Cerebellar cortex (tissue), 1 donor: ENCODE measurements at regions not wholly inside any gene's neighbourhood (a gene's known extent, or its start where the extent isn't known, plus 50 kb on each side); places are given as distances from the start of the nearest gene placed in this dataset.
A peak's percentile ranks its signal among the peaks of the same experiment; 100 is the strongest.

Experiments used
- DNase-seq: peaks from one replicate; pipeline ENCODE4 v3.0.0-alpha.2; 2015; ENCODE audit warnings: low spot score

DNA sequence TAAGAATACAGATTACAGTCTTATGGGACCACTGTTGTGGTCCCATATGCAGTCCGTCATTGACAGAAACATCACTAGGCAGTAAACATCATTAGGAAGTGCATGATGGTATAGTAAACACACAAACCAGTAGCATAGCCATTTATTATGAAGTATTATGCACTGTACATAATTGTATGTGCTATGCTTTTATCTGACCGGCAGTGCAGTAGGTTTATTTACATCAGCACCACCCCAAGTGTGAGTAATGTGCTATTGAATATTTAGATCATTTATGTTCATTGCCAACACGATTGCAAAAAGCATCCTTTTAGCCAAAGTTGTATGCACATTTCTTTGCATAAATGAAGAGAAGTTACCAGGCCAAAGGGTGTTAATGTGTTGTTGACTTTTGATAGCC is 531.6 kb upstream of the TBX3 start:
- DNase-seq: no peak

DNA sequence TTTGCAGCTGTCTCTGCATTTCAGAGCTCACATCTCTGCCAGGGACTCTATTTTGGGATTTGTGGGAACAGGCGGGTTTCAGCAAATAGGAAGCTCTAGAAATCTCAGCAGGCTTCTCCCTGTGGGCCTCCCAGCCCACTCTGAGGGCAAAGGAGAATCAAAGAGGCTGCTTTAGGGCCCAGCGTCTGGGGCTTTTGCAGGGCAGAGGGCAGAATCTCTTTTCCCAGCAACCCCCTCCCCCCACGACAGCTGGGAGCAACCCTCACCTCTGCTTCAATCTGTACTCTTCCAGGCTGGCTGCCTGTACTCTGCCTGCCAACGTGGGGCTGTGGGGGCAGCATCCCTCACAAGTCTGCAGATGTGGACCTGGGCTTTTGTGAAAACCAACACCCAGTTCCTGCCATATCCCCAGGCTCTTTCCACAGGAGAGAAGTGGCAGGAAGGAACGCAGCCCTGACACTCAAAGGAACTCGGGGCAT is 529.6 kb upstream of the TBX3 start:
- no peak for DNase-seq

- DNase-seq: no peak
Observed at GRCh38 chr12:115213118-115213517, 529.1 kb upstream of the TBX3 start.

GRCh38 chr12:115212356-115212755 is 528.4 kb upstream of the TBX3 start:
- no peak for DNase-seq

DNA sequence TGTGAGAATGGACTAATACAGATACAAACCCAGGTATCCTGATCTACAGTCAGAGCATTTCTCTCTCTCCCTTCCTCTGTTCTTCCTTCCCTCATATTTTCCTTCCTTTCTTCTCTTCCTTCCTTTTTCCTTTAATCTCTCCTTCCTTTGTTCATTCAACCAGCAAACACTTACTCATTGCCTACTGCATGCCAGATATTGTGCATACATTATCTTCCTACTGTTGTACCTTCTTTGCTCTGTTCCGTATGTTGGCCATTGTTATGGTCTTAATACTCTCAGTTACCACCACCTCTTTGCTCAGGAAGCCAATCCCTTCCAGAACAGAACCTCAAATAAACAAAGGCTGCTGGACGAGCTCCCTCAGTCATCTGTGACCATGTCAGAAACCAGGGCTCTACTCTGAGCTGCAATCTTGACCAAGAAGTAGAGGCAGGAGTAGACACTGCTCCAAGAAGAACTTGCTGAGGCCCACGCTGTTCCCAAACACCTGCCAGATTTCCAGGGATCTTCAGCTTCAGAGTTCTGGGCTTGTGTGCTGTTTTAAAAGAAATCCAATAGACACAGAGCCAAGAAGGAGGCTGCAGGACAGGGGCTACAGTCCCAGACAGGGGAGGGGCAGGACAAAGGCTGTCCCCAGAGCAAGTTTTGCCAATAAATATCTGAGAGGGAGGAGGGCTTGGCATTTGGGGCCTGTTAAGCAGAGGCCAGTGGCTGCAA is 526.7 kb upstream of the TBX3 start:
- peak; percentile 2 for DNase-seq

GRCh38 chr12:115209230-115209629 is 525.3 kb upstream of the TBX3 start:
- DNase-seq: peak; percentile 4

- no peak for DNase-seq
Observed at GRCh38 chr12:115208098-115208497, 524.1 kb upstream of the TBX3 start.

- no peak for DNase-seq
Observed at GRCh38 chr12:115207216-115207915, 523.4 kb upstream of the TBX3 start.

DNA sequence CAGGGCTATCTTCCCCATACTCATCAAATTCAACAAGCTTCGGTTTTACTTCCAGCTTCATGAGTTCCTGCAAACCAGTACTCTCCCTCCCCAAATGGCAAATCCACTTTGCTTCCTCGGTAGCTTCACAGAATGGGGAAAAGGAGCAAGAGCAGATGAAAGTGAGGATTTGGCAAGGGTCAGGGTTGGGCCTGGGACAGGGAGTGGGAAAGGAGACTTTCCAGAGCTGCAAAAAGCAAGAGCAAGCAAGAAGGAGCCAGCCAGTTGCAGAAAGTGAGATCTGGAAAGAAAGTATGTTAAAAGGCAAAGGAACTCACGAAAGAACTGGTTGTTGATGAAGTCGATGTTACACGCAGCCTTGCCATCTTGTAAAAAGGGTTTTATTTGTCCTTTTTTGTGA is 522.8 kb upstream of the TBX3 start:
- no peak for DNase-seq

DNA sequence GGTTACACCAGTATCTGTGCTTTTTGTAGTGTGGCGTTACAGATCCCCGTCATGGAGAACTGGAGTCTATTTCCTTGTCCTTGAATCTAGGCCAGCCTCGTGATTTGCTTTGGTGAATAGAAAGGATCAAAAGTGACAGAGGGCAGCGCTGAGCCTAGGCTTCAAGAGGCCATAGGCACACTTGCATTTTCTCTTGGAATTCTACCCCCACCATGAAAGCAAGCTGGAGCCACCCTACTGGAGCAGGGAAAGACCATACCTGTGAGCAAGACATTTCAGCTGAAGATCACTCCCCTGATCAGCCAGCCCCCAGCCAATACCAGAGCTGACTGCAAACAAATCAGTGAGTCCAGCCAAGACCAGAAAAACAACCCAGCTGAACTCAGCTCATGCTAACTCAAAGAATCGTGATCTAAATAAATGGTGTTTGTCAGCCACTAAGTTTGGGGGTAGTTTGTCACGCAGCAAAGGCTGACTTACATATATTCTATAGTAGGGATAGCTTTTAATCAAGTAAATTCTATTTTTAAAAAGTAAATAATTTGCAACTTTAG is 521.9 kb upstream of the TBX3 start:
- no peak for DNase-seq

DNA sequence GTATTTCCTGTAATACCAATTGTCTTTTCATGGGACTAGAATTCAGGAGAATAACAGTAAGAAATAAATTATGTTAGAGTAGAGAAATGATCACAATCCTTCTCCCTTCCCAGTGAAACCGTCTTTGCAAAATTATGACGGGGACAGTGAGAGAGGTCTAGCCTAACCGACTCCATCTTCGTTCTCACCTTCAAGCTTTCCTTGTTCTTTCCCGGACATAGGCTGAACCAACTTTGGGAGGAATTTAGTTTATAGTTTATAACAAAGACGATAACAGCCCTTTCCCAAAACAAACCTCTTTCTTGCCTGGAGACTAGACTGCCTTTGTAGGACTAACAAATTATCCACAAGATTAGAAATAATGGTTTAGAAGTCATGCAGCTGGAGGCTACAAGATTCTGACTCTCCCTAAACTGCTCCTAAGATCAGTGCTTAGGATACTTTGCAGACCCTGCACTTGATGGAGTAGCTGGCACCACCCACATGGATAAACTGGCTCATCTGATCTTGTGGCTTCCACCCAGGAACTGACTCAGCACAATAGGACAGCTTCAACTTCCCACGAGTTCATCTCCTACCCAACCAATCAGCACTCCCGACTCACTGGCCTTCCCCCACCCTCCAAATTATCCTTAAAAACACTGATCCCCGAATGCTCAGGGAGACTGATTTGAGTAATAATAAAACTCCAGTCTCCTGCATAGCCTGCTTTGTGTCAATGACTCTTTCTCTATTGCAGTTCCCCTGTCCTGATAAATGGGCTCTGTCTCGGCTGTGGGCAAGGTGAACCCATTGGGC is 521.2 kb upstream of the TBX3 start:
- no peak for DNase-seq

GRCh38 chr12:115203701-115204100 is 519.7 kb upstream of the TBX3 start:
- DNase-seq: no peak

DNA sequence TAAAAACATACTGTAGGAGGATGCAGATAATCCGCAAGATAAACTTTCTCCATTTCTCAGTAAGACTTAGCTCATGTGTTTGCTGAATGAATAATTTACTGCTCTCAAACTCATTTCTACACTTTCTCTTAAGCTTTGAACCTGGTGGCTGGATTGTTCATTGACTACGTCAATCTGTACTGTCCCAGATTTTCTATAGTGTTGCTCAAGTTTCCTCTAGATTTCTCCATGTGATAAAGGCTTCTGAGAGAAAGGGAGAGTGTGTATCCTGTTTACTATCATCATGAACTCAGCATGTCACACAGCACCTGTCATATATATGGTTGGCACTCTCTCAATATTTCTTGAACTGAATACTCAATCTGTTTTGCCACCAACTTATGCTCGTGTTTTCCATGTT is 518.0 kb upstream of the TBX3 start:
- no peak for DNase-seq

DNA sequence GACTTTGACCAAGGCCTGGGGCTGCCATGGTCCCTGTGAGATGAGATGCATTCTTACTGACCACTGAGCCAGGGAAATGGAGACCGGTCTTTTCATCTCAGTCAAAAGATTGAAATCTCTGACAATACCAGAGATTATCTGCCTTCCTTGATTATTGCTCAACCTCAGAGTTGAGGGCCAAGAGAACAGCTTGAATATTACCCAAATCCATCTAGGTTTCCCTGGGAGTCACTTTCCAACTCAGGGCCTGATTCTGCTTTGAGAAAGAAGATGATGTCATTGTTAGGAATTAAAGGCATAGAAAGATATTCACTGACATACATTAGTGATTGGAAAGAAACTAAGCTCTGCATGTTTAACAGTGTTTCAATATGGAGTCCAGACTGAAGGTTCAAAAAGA is 515.9 kb upstream of the TBX3 start:
- DNase-seq: no peak

DNA sequence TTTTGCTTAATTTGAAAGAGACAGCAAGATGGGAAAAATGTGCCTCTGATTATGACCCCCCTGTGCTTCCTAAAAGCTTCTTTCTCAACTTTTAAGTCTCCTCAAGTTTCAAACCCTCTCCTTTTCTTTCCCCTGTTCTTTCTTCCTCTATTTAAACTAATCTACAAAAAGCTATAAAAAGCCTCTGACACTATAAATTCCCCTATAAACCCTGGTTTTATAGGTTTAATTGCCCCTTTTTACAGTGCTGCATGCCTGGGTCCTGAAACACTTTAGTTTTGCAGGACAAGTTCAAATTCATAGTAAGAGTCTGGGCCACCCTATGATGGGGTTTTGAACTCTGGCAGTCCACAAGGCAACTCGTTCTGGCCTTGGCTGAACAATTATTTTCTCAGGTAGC is 510.9 kb upstream of the TBX3 start:
- DNase-seq: no peak

- DNase-seq: no peak
Observed at GRCh38 chr12:115194448-115194847, 510.5 kb upstream of the TBX3 start.

GRCh38 chr12:115191342-115191741 is 507.4 kb upstream of the TBX3 start:
- no peak for DNase-seq

DNA sequence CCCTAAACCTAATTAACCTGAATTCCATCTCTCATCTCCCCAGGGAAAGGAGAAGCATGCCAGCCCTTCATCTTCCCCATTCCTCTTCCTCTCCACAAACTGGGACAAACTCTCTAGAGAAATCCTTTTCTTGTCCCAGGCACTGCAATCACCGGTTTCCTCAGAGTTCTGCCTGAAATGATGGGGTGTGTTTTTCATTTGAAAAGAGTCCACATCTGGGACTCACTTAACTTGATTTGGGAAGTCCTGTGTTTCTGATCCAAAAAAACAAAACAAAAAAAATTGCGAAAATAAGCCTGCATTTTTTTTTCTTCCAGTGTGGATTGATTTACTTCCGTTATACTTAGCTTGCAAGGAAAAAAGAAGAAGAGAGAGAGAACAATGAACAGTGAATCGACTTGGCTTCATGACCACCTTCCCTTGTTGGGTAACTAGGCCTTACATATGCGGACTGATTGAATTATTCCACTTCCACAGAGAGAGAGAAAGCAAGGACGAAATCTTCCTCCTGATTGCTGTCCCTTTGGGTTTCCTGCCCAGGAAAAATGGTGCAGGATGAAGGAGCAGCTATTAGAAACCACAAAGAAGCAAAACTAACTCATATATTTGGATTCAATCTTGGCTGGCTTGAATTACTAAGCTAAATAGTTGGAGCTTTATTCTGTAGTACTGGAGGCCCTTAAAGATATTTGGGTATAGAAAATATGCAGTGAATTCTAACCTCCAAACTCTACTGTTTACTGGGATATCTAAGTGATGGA is 506.2 kb upstream of the TBX3 start:
- DNase-seq: no peak

DNA sequence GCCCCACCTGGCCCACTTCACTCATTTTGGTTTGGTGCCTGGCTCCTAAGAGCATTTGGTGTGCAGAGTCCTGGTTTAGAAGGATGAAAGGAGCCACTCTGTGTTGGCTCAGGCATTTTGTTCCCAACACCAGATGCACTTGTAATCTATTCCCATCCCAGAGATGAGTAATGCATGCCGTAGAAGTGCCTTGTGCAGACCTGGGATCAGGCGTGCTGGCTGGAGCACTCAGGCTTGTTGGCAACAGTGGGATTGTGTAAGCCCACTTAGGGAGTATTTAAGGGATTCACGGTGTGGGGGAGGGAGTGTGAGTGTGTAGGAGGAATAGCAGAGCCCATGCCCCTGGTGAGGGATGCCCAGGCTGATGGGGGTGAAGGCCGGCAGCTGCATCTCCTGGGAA is 501.5 kb upstream of the TBX3 start:
- DNase-seq: no peak

GRCh38 chr12:115183752-115184151 is 499.8 kb upstream of the TBX3 start:
- no peak for DNase-seq

DNA sequence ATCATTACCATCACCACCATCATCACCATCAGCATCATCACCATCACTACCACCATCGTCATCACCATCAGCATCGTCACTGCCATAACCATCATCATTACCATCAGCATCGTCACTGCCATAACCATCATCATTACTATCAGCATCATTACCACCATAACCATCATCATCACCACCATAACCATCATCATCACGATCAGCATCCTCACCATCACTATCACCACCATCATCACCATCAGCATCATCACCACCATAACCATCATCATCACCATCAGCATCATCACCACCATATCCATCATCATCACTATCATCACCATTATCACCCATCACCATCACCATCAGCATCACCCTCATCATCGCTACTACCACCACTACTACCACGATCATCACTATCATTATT is 493.9 kb upstream of the TBX3 start:
- DNase-seq: no peak
